ENCODE measurements at regions not wholly inside any gene's neighbourhood (a gene's known extent, or its start where the extent isn't known, plus 50 kb on each side); places are given as distances from the start of the nearest gene placed in this dataset.

DNA sequence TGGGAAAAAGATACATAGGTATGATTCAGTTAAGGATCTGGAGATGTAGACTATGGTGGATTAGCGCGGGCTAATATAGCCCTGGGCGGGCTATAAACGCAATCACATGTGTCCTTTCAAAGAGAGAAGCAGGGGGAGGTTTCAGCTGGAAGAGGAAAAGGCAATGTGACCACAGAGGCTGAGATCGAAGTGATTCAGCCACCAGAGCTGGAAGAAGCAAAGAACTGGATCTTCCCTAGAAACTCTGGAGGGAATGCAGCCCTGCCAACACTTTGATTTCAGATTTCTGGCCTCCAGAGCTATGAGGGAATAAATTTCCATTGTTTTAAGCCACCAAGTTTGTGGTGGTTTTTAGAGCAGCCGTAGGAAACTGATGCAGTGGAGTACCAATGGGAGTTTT lies 81.5 kb upstream of the NHSL1 start:
- TF ChIP-seq, protein P1, sequence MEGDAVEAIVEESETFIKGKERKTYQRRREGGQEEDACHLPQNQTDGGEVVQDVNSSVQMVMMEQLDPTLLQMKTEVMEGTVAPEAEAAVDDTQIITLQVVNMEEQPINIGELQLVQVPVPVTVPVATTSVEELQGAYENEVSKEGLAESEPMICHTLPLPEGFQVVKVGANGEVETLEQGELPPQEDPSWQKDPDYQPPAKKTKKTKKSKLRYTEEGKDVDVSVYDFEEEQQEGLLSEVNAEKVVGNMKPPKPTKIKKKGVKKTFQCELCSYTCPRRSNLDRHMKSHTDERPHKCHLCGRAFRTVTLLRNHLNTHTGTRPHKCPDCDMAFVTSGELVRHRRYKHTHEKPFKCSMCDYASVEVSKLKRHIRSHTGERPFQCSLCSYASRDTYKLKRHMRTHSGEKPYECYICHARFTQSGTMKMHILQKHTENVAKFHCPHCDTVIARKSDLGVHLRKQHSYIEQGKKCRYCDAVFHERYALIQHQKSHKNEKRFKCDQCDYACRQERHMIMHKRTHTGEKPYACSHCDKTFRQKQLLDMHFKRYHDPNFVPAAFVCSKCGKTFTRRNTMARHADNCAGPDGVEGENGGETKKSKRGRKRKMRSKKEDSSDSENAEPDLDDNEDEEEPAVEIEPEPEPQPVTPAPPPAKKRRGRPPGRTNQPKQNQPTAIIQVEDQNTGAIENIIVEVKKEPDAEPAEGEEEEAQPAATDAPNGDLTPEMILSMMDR (IDR thresholded peaks at IDR 0.05 in 8 of 11, conservative IDR thresholded peaks at IDR 0.05 in 3 of 11), result no peak
- TF ChIP-seq POLR2A (IDR thresholded peaks at IDR 0.05), result no peak

All from spleen (tissue), 7 donors.